ENCODE measurements at regions not wholly inside any gene's neighbourhood (a gene's known extent, or its start where the extent isn't known, plus 50 kb on each side); places are given as distances from the start of the nearest gene placed in this dataset.

- no peak for TF ChIP-seq CTCF (IDR thresholded peaks at IDR 0.05)
- ATAC-seq (no peak), DNase-seq (no peak)
- Histone ChIP-seq H3K27ac (no peak overlapping the region), H3K36me3 (no peaks in the 10 kb centered on the region), H3K4me3 (no peak overlapping the region), H3K9me3 (no peaks in the 10 kb centered on the region), H3K4me1 (no peaks in the 10 kb centered on the region), H3K27me3 (no peaks in the 10 kb centered on the region)
- intact Hi-C loops (cut with DNase I) = no loop called here
Observed at GRCh38 chr2:144999071-144999875, 479.4 kb upstream of the ZEB2 start.

GRCh38 chr2:144998435-144998834, 478.5 kb upstream of the ZEB2 start:
- H3K27ac ChIP-seq = no peak overlapping the region
- no peaks in the 10 kb centered on the region for H3K36me3 ChIP-seq
- no peak overlapping the region for H3K4me3 ChIP-seq
- H3K27me3 ChIP-seq = no peaks in the 10 kb centered on the region
- no peak for TF ChIP-seq CTCF (IDR thresholded peaks at IDR 0.05)
- H3K9me3 ChIP-seq = no peaks in the 10 kb centered on the region
- ATAC-seq (no peak), DNase-seq (no peak)
- intact Hi-C loops (cut with DNase I) = no loop called here
- no peaks in the 10 kb centered on the region for H3K4me1 ChIP-seq

GRCh38 chr2:144996225-144996795, 476.4 kb upstream of the ZEB2 start:
- Histone ChIP-seq H3K4me3 (no peak overlapping the region), H3K27ac (peak overlapping the region; percentile 18), H3K36me3 (no peaks in the 10 kb centered on the region), H3K27me3 (no peaks in the 10 kb centered on the region), H3K9me3 (no peaks in the 10 kb centered on the region), H3K4me1 (no peaks in the 10 kb centered on the region)
- ATAC-seq (no peak), DNase-seq (no peak)
- TF ChIP-seq CTCF (IDR thresholded peaks at IDR 0.05) = no peak
- intact Hi-C loops (cut with DNase I) = no loop called here

GRCh38 chr2:144995482-144995881, 475.6 kb upstream of the ZEB2 start:
- DNase-seq (no peak), ATAC-seq (no peak)
- Histone ChIP-seq H3K4me3 (no peak overlapping the region), H3K36me3 (no peaks in the 10 kb centered on the region), H3K27ac (peak overlapping the region; percentile 18), H3K4me1 (no peaks in the 10 kb centered on the region), H3K9me3 (no peaks in the 10 kb centered on the region), H3K27me3 (no peaks in the 10 kb centered on the region)
- intact Hi-C loops (cut with DNase I) = no loop called here
- TF ChIP-seq CTCF (IDR thresholded peaks at IDR 0.05) = no peak

GRCh38 chr2:144990661-144991060, 470.7 kb upstream of the ZEB2 start:
- no peak overlapping the region for H3K4me3 ChIP-seq
- no peaks in the 10 kb centered on the region for H3K27me3 ChIP-seq
- no peak overlapping the region for H3K27ac ChIP-seq
- no peak for ATAC-seq
- no peaks in the 10 kb centered on the region for H3K9me3 ChIP-seq
- no peaks in the 10 kb centered on the region for H3K36me3 ChIP-seq
- no peaks in the 10 kb centered on the region for H3K4me1 ChIP-seq
- DNase-seq = no peak
- intact Hi-C loops (cut with DNase I) = no loop called here
- no peak for TF ChIP-seq CTCF (IDR thresholded peaks at IDR 0.05)
